ENCODE measurements at regions not wholly inside any gene's neighbourhood (a gene's known extent, or its start where the extent isn't known, plus 50 kb on each side); places are given as distances from the start of the nearest gene placed in this dataset.

- WGBS (ENCODE audit: low lambda C conversion rate, missing lambda C conversion rate) = 67% methylated on average over 6 of the region's 6 CpGs
- TF ChIP-seq EZH2phosphoT487 (IDR thresholded peaks at IDR 0.05; ENCODE audit: low read depth, severe bottlenecking, unreplicated experiment) (no peak), EZH2 (IDR thresholded peaks at IDR 0.05; ENCODE audit: borderline replicate concordance) (no peak), CTCF (IDR thresholded peaks at IDR 0.05; ENCODE audit: poor library complexity) (no peak)
- no peak for DNase-seq (ENCODE audit: low spot score)
Measured at GRCh38 chrX:115367455-115367854, 77.9 kb downstream of the LUZP4 start.

GRCh38 chrX:115367951-115368350 is 78.4 kb downstream of the LUZP4 start:
- Histone ChIP-seq H3K27ac (peak overlapping the region; percentile 18), H3K27me3 (no peaks in the 10 kb centered on the region), H3K9me2 (replicated peaks; ENCODE audit: insufficient read depth) (no peaks in the 10 kb centered on the region), H3K4me1 (ENCODE audit: insufficient read depth) (peaks cover 11% of the 10 kb centered on the region), H3K36me3 (replicated peaks; ENCODE audit: insufficient read depth, low read depth) (no peaks in the 10 kb centered on the region), H3K4me2 (no peak overlapping the region), H3K4me3 (no peak overlapping the region), H2AFZ (no peak overlapping the region), H4K20me1 (ENCODE audit: insufficient read depth, poor library complexity, severe bottlenecking) (no peaks in the 10 kb centered on the region), H3K79me2 (no peaks in the 10 kb centered on the region), H3K9me3 (ENCODE audit: low read depth) (no peaks in the 10 kb centered on the region)
- WGBS (ENCODE audit: low lambda C conversion rate, missing lambda C conversion rate) = 50% methylated on average over 2 of the region's 2 CpGs
- TF ChIP-seq EZH2 (IDR thresholded peaks at IDR 0.05; ENCODE audit: borderline replicate concordance) (no peak), EZH2phosphoT487 (IDR thresholded peaks at IDR 0.05; ENCODE audit: low read depth, severe bottlenecking, unreplicated experiment) (no peak), CTCF (IDR thresholded peaks at IDR 0.05; ENCODE audit: poor library complexity) (no peak)
- DNase-seq (ENCODE audit: low spot score) = no peak

More at GRCh38 chrX:115367455-115367854, 77.9 kb downstream of the LUZP4 start:
- no peaks in the 10 kb centered on the region for H3K27me3 ChIP-seq
- H3K4me3 ChIP-seq = no peak overlapping the region
- H2AFZ ChIP-seq = no peak overlapping the region
- H3K79me2 ChIP-seq = no peaks in the 10 kb centered on the region
- H3K27ac ChIP-seq = peak overlapping the region; percentile 18
- no peaks in the 10 kb centered on the region for H3K9me2 ChIP-seq (replicated peaks; ENCODE audit: insufficient read depth)
- H3K36me3 ChIP-seq (replicated peaks; ENCODE audit: insufficient read depth, low read depth) = no peaks in the 10 kb centered on the region
- no peak overlapping the region for H3K4me2 ChIP-seq
- no peaks in the 10 kb centered on the region for H3K9me3 ChIP-seq (ENCODE audit: low read depth)
- H4K20me1 ChIP-seq (ENCODE audit: insufficient read depth, poor library complexity, severe bottlenecking) = no peaks in the 10 kb centered on the region
- peaks cover 6% of the 10 kb centered on the region for H3K4me1 ChIP-seq (ENCODE audit: insufficient read depth)

- Histone ChIP-seq H3K4me1 (ENCODE audit: insufficient read depth) (peaks cover 13% of the 10 kb centered on the region), H3K36me3 (replicated peaks; ENCODE audit: insufficient read depth, low read depth) (no peaks in the 10 kb centered on the region), H4K20me1 (ENCODE audit: insufficient read depth, poor library complexity, severe bottlenecking) (no peaks in the 10 kb centered on the region), H3K27me3 (no peaks in the 10 kb centered on the region), H3K4me3 (no peak overlapping the region), H2AFZ (no peak overlapping the region), H3K79me2 (no peaks in the 10 kb centered on the region), H3K9me2 (replicated peaks; ENCODE audit: insufficient read depth) (no peaks in the 10 kb centered on the region), H3K27ac (no peak overlapping the region), H3K9me3 (ENCODE audit: low read depth) (no peaks in the 10 kb centered on the region), H3K4me2 (no peak overlapping the region)
- TF ChIP-seq EZH2phosphoT487 (IDR thresholded peaks at IDR 0.05; ENCODE audit: low read depth, severe bottlenecking, unreplicated experiment) = no peak
- no peak for TF ChIP-seq EZH2 (IDR thresholded peaks at IDR 0.05; ENCODE audit: borderline replicate concordance)
- TF ChIP-seq CTCF (IDR thresholded peaks at IDR 0.05; ENCODE audit: poor library complexity) = no peak
- DNase-seq (ENCODE audit: low spot score) = no peak
- 58% methylated on average over 2 of the region's 2 CpGs for WGBS (ENCODE audit: low lambda C conversion rate, missing lambda C conversion rate)
Measured at GRCh38 chrX:115368876-115369275, 79.4 kb downstream of the LUZP4 start.

- H3K4me2 ChIP-seq = peak overlapping the region; percentile 1
- H3K79me2 ChIP-seq = no peaks in the 10 kb centered on the region
- H3K36me3 ChIP-seq (replicated peaks; ENCODE audit: insufficient read depth, low read depth) = no peaks in the 10 kb centered on the region
- no peaks in the 10 kb centered on the region for H3K9me3 ChIP-seq (ENCODE audit: low read depth)
- peak; percentile 73 for DNase-seq (ENCODE audit: low spot score)
- peaks cover 9% of the 10 kb centered on the region for H3K4me1 ChIP-seq (ENCODE audit: insufficient read depth)
- H3K4me3 ChIP-seq = no peak overlapping the region
- H2AFZ ChIP-seq = no peak overlapping the region
- H3K27me3 ChIP-seq = no peaks in the 10 kb centered on the region
- H3K9me2 ChIP-seq (replicated peaks; ENCODE audit: insufficient read depth) = no peaks in the 10 kb centered on the region
- H3K27ac ChIP-seq = peak overlapping the region; percentile 80
- 17% methylated on average over 4 of the region's 4 CpGs for WGBS (ENCODE audit: low lambda C conversion rate, missing lambda C conversion rate)
- no peaks in the 10 kb centered on the region for H4K20me1 ChIP-seq (ENCODE audit: insufficient read depth, poor library complexity, severe bottlenecking)
- no peak for TF ChIP-seq EZH2phosphoT487 (IDR thresholded peaks at IDR 0.05; ENCODE audit: low read depth, severe bottlenecking, unreplicated experiment)
- TF ChIP-seq EZH2 (IDR thresholded peaks at IDR 0.05; ENCODE audit: borderline replicate concordance) = no peak
- TF ChIP-seq CTCF (IDR thresholded peaks at IDR 0.05; ENCODE audit: poor library complexity) = no peak
Measured at GRCh38 chrX:115372152-115372551, 82.6 kb downstream of the LUZP4 start.

Data from hepatocyte (in vitro differentiated cells).